Astrocyte of the spinal cord (primary cell): ENCODE measurements at regions not wholly inside any gene's neighbourhood (a gene's known extent, or its start where the extent isn't known, plus 50 kb on each side); places are given as distances from the start of the nearest gene placed in this dataset.
"Not testable (repeated sequence)": the region's sequence is repeated elsewhere in the genome, so short reads cannot be mapped to it uniquely, and the experiment has no call there.

Source experiments
- DNase-seq: peaks from one replicate; pipeline ENCODE4 v3.0.0; 2011; ENCODE audit warnings: low read depth, low spot score
- H3K4me3 ChIP-seq: 2 replicates; pipeline ENCODE4 v1.5.1; 2011; ENCODE audit warnings: low read depth, mild to moderate bottlenecking, low read length, moderate library complexity
- in situ Hi-C: cut with HindIII; loops from 2 replicates; pipeline ENCODE4 v1.10.0; 2017; ENCODE audit warnings: low sequenced_read_pairs
- TF ChIP-seq, protein P1 (sequence below): IDR thresholded peaks from 2 replicates; pipeline ENCODE4 v1.5.1; 2012; ENCODE audit warnings: low read depth, mild to moderate bottlenecking, low read length, inconsistent platforms

DNA sequence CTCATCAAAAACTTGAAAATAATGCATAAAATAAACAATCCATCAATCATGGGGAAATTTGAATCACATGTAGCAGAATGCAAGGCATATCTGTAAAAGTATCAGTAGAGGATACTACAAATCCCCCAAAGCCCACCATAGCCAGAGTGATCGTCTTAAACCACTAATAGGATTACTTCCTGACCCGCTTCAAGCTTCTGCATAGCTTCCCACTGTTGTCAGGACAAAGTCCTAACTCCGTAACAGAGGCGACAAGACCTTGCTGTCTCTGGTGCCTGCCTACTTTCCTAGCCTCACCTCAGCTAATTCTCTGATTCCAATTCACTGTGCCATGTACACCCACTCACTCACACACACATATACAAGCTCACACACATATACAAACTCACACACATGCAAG, 161.2 kb upstream of the NFIA start:
- DNase-seq, result no peak
- no peak overlapping the region for H3K4me3 ChIP-seq
- TF ChIP-seq, protein P1, sequence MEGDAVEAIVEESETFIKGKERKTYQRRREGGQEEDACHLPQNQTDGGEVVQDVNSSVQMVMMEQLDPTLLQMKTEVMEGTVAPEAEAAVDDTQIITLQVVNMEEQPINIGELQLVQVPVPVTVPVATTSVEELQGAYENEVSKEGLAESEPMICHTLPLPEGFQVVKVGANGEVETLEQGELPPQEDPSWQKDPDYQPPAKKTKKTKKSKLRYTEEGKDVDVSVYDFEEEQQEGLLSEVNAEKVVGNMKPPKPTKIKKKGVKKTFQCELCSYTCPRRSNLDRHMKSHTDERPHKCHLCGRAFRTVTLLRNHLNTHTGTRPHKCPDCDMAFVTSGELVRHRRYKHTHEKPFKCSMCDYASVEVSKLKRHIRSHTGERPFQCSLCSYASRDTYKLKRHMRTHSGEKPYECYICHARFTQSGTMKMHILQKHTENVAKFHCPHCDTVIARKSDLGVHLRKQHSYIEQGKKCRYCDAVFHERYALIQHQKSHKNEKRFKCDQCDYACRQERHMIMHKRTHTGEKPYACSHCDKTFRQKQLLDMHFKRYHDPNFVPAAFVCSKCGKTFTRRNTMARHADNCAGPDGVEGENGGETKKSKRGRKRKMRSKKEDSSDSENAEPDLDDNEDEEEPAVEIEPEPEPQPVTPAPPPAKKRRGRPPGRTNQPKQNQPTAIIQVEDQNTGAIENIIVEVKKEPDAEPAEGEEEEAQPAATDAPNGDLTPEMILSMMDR, result no peak
- in situ Hi-C loops, result no loop called here

DNA sequence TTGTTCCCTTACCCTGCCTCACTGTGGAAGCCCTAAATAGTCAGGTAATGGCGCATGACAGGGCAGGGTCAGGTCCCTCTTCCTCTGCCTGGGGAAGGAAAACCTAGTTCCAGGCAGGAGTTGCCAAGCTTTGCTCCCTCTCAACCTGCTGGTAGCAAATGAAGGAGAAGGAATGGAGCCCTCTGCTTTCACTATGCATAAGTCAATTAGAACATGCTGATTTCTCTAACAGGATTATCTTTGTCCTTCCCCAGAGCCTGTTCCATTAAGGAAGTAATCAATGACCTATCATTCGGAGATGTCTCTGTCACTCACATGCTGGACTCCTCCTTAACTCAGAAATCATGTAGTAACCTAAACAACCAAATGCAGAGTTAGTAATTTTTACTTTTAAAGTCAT, 161.8 kb upstream of the NFIA start:
- in situ Hi-C loops, result no loop called here
- TF ChIP-seq, protein P1, result no peak
- H3K4me3 ChIP-seq, result no peak overlapping the region
- no peak for DNase-seq

DNA sequence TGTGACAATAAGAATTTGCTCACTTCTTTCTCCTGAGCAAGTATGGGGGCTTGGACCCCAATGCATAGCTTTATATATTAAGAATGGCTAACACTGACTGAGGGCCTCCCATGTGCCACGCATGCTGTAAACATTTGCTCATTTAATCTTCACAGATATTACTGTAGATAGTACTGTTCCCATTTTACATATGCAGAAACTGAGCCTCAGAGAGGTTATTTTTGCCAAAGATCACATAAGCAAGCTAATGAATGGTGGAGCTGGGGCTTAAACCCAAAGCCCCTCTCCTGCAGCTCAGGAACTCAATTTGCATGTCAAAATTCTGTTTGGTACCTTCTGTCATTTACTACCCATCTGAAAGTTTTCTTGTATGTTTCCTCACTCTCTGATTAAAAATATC, 163.5 kb upstream of the NFIA start:
- H3K4me3 ChIP-seq, result no peak overlapping the region
- TF ChIP-seq, protein P1, result no peak
- in situ Hi-C loops, result no loop called here
- no peak for DNase-seq

DNA sequence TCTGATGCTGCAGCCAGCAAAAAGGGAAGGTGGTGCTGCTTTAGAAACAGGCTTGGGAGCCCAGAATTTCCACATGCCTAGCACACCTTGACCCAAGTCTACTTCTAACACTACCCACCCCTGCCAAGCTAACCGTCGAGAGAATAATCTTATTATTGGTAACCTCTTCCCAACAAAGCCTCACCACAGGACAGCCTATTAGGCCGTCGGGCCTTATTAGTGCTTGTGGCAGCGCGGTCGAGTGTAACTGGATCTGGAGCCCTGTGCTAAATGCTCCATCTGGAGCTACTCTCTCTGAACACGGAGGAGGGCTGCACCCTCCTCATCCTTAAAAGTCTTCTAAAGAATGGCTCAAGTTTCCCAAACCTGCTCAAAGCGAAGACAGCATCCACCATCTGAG, 165.5 kb upstream of the NFIA start:
- in situ Hi-C loops, result no loop called here
- DNase-seq, result no peak
- TF ChIP-seq, protein P1, result no peak
- no peak overlapping the region for H3K4me3 ChIP-seq

DNA sequence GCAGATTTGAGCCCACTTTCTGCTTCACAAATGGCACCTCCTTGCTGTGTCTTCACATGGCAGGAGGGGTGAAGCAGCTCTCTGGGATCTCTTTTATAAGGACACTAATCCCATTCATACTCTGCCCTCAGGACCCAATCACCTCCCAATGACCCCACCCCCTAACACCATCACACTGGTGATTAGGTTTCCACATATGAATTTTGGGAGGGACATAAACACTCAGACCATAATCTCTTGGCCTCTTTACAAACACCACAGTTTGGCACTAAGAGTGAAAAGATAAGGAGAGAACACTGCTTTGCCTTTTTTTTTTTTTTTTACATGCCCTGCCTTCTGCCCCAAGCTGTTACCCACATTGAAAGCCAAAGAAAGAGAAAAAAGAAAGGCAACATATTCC, 166.2 kb upstream of the NFIA start:
- no peak overlapping the region for H3K4me3 ChIP-seq
- DNase-seq, result no peak
- TF ChIP-seq, protein P1, result no peak
- in situ Hi-C loops, result no loop called here

DNA sequence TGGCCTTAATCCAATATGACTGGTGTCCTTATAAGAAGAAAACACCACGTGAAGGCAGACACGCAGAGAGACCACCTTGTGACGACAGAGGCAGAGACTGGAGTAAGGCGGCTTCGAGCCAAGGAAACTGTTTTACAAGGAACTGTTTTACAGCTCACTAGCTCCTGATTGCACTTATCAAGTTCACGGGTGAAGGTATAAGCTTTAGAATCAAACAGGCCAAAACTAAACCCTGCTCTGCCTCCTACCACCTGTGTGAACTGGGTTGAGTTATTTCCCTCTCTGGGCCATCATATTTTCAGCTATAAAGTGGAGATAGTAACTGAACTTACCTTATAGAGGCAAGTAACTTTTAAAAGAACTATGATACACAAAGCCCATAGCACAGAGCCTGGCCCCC, 166.9 kb upstream of the NFIA start:
- no peak overlapping the region for H3K4me3 ChIP-seq
- in situ Hi-C loops, result no loop called here
- TF ChIP-seq, protein P1, result no peak
- no peak for DNase-seq

DNA sequence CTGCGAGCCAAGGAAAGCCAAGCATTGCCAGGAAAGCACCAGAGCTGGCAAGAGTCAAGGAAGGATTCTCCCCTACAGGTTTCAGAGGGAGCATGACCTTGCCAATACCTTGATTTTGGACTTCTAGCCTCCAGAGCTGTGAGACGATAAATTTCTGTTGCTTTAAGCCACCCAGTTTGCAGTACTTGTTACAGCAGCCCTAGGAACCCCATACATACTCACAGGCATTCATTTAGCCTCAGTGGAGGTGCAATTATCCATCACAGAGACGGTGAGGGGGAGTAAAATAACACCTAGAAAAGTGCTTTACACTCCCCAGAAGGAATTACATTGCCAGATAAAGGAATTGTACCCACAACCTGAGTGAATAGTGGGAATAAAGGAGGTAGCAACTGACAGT, 167.4 kb upstream of the NFIA start:
- in situ Hi-C loops, result no loop called here
- TF ChIP-seq, protein P1, result no peak
- DNase-seq, result no peak
- no peak overlapping the region for H3K4me3 ChIP-seq

DNA sequence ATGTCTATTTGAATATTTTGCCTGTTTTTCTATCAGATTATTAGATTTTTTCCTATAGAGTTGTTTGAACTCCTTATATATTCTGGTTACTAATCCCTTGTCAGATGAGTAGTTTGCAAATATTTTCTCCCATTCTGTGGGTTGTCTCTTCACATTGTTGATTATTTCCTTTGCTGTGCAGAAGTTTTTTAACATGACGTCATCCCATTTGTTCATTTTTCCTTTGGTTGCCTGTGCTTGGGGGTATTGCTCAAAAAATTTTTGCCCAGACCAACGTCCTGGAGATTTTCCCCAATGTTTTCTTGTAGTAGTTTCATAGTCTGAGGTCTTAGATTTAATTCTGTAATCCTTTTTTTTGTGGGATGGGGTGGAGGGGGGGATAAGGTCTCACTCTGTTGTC, 168.7 kb upstream of the NFIA start:
- DNase-seq, H3K4me3 ChIP-seq, in situ Hi-C loops: not testable (repeated sequence)
